H9 (cell line): ENCODE measurements at regions not wholly inside any gene's neighbourhood (a gene's known extent, or its start where the extent isn't known, plus 50 kb on each side); places are given as distances from the start of the nearest gene placed in this dataset.
"Not testable (repeated sequence)": the region's sequence is repeated elsewhere in the genome, so short reads cannot be mapped to it uniquely, and the experiment has no call there.

ENCODE experiments used
- DNase-seq: peaks from one replicate; pipeline ENCODE4 v3.0.0-alpha.2; 2017
- H2AFZ ChIP-seq: one replicate; pipeline ENCODE4 v1.6.1; 2013; ENCODE audit warnings: mild to moderate bottlenecking, low read length, control low read depth, moderate library complexity
- H2AK5ac ChIP-seq: 2 replicates; pipeline ENCODE4 v1.6.1; 2013; ENCODE audit warnings: low read length, control low read depth, mixed read lengths; ENCODE audit not compliant: insufficient read length
- H2BK120ac ChIP-seq: one replicate; pipeline ENCODE4 v1.6.1; 2013; ENCODE audit warnings: low read depth, mild to moderate bottlenecking, low read length, control low read depth, inconsistent platforms; ENCODE audit not compliant: poor library complexity, severe bottlenecking
- H2BK12ac ChIP-seq: 2 replicates; pipeline ENCODE4 v1.6.1; 2013; ENCODE audit warnings: low read length, control low read depth, mixed read lengths, low read depth; ENCODE audit not compliant: insufficient read length
- H2BK15ac ChIP-seq: 2 replicates; pipeline ENCODE4 v1.6.1; 2013; ENCODE audit warnings: low read depth, low read length, control low read depth
- H2BK20ac ChIP-seq: one replicate; pipeline ENCODE4 v1.6.1; 2013; ENCODE audit warnings: low read depth, mild to moderate bottlenecking, low read length, control low read depth, inconsistent platforms; ENCODE audit not compliant: poor library complexity, severe bottlenecking
- H2BK5ac ChIP-seq: 2 replicates; pipeline ENCODE4 v1.6.1; 2013; ENCODE audit warnings: low read length, control low read depth, mixed read lengths; ENCODE audit not compliant: insufficient read length
- H3K14ac ChIP-seq: 2 replicates; pipeline ENCODE4 v1.6.1; 2013; ENCODE audit warnings: low read length, control low read depth; ENCODE audit not compliant: insufficient read depth
- H3K18ac ChIP-seq: 2 replicates; pipeline ENCODE4 v1.6.1; 2013; ENCODE audit warnings: low read depth, mild to moderate bottlenecking, mixed read lengths, low read length, control low read depth; ENCODE audit not compliant: insufficient read length
- H3K23ac ChIP-seq: 2 replicates; pipeline ENCODE4 v1.6.1; 2013; ENCODE audit warnings: low read length, control low read depth, mixed read lengths, low read depth; ENCODE audit not compliant: insufficient read length
- H3K23me2 ChIP-seq: 2 replicates; pipeline ENCODE4 v1.6.1; 2013; ENCODE audit warnings: low read depth, mild to moderate bottlenecking, mixed read lengths, low read length, control low read depth; ENCODE audit not compliant: insufficient read length, poor library complexity, severe bottlenecking
- H3K27ac ChIP-seq: 2 replicates; pipeline ENCODE4 v1.5.1; 2013; ENCODE audit warnings: low read length, control low read depth, mixed read lengths, low read depth; ENCODE audit not compliant: insufficient read length
- H3K27me3 ChIP-seq: 2 replicates; pipeline ENCODE4 v1.6.1; 2013; ENCODE audit warnings: low read length, control low read depth, inconsistent platforms; ENCODE audit not compliant: insufficient read depth
- H3K4ac ChIP-seq: 2 replicates; pipeline ENCODE4 v1.6.1; 2013; ENCODE audit warnings: low read depth, mild to moderate bottlenecking, control low read depth, inconsistent platforms, low read length, moderate library complexity
- H3K4me1 ChIP-seq: 2 replicates; pipeline ENCODE4 v1.6.1; 2013; ENCODE audit warnings: low read length, control low read depth, inconsistent platforms; ENCODE audit not compliant: insufficient read depth
- H3K4me2 ChIP-seq: 2 replicates; pipeline ENCODE4 v1.6.1; 2013; ENCODE audit warnings: low read length, control low read depth, mixed read lengths; ENCODE audit not compliant: insufficient read length, insufficient read depth
- H3K56ac ChIP-seq: 2 replicates; pipeline ENCODE4 v1.6.1; 2013; ENCODE audit warnings: low read depth, mild to moderate bottlenecking, mixed read lengths, low read length, control low read depth; ENCODE audit not compliant: insufficient read length
- H3K79me1 ChIP-seq: 2 replicates; pipeline ENCODE4 v1.6.1; 2013; ENCODE audit warnings: low read depth, mild to moderate bottlenecking, moderate library complexity, low read length, control low read depth, inconsistent platforms; ENCODE audit not compliant: insufficient read depth, poor library complexity, severe bottlenecking
- H3K79me2 ChIP-seq: 2 replicates; pipeline ENCODE4 v1.6.1; 2013; ENCODE audit warnings: low read length, control low read depth, inconsistent platforms; ENCODE audit not compliant: insufficient read depth
- H3K9ac ChIP-seq: 2 replicates; pipeline ENCODE4 v1.6.1; 2013; ENCODE audit warnings: low read length, control low read depth, mixed read lengths; ENCODE audit not compliant: insufficient read length; ENCODE audit errors: extremely low read depth
- H3K9me3 ChIP-seq: one replicate; pipeline ENCODE4 v1.6.1; 2013; ENCODE audit warnings: low read depth, low read length, inconsistent platforms; ENCODE audit not compliant: control insufficient read depth
- H3T11ph ChIP-seq: one replicate; pipeline ENCODE4 v1.6.1; 2013; ENCODE audit warnings: mild to moderate bottlenecking, low read length, control low read depth, inconsistent platforms
- H4K20me1 ChIP-seq: one replicate; pipeline ENCODE4 v1.6.1; 2013; ENCODE audit not compliant: control insufficient read depth, insufficient read length, insufficient read depth
- H4K5ac ChIP-seq: 2 replicates; pipeline ENCODE4 v1.6.1; 2013; ENCODE audit warnings: low read depth, mild to moderate bottlenecking, mixed read lengths, low read length, control low read depth; ENCODE audit not compliant: insufficient read length
- H4K8ac ChIP-seq: replicated peaks from 2 replicates; pipeline ENCODE4 v1.6.1; 2013; ENCODE audit warnings: low read length, control low read depth, mixed read lengths, low read depth; ENCODE audit not compliant: insufficient read length
- H4K91ac ChIP-seq: 2 replicates; pipeline ENCODE4 v1.6.1; 2013; ENCODE audit warnings: low read depth, mild to moderate bottlenecking, moderate library complexity, mixed read lengths, low read length, control low read depth; ENCODE audit not compliant: insufficient read length
- H3K27ac Mint-ChIP-seq, 3 experiments: 2 replicates in 2 of 3; 3 replicates in 1 of 3; pipeline ENCODE4 v1.8.0; 2020 to 2021; ENCODE audit warnings: mixed read lengths in 3 of 3, mild to moderate bottlenecking in 1 of 3, moderate library complexity in 1 of 3
- H3K27me3 Mint-ChIP-seq: 2 replicates; pipeline ENCODE4 v1.8.0; 2021; ENCODE audit warnings: low read depth, mild to moderate bottlenecking, moderate library complexity, mixed read lengths
- H3K36me3 Mint-ChIP-seq, 3 experiments: 2 replicates in 2 of 3; 3 replicates in 1 of 3; pipeline ENCODE4 v1.8.0; 2020 to 2021; ENCODE audit warnings: low read depth in 3 of 3, mixed read lengths in 3 of 3; ENCODE audit not compliant: insufficient read depth in 1 of 3
- H3K4me1 Mint-ChIP-seq, 2 experiments: 2 replicates each; pipeline ENCODE4 v1.8.0; 2020; ENCODE audit warnings: mixed read lengths in 2 of 2
- H3K4me3 Mint-ChIP-seq, 2 experiments: 2 replicates in 1 of 2; 3 replicates in 1 of 2; pipeline ENCODE4 v1.8.0; 2020 to 2021; ENCODE audit warnings: mild to moderate bottlenecking in 2 of 2, mixed read lengths in 2 of 2, moderate library complexity in 1 of 2
- H3K9me3 Mint-ChIP-seq, 2 experiments: 2 replicates in 1 of 2; 3 replicates in 1 of 2; pipeline ENCODE4 v1.8.0; 2020; ENCODE audit warnings: mild to moderate bottlenecking in 2 of 2, mixed read lengths in 2 of 2, moderate library complexity in 1 of 2
- WGBS: extraction: QIAGEN DNeasy Blood & Tissue Kit; methylation state at CpG from one replicate; pipeline ENCODE4 v1.1.7; 2013; ENCODE audit warnings: missing lambda C conversion rate, low lambda C conversion rate, mixed read lengths; ENCODE audit not compliant: insufficient read length; ENCODE audit errors: extremely low coverage; 5-methylcytosine and 5-hydroxymethylcytosine counted together

DNA sequence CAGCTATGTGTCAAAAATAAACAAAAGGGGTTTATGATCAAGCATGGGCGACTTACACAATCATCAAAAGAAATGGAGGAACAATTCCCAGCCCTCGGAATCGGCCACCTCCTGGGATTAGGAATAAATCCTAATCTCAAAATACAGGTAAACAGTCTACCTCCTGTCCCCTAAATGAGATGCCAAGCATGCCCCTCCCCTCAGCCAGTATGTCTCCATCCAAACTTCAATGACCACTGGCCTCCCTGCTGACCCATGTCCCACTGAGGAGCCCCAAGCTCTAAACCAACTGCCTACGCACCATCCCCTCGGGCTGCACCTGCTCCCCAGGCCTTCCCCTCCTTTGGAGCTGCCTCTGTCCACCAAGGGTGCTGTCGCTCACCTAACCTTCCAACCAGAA is 1069.3 kb downstream of the RPIA start:
- H3K27me3 ChIP-seq, H2BK12ac ChIP-seq, H4K8ac ChIP-seq, H3K9ac ChIP-seq, H3T11ph ChIP-seq, H3K4ac ChIP-seq, H3K27ac ChIP-seq, H3K18ac ChIP-seq, H4K91ac ChIP-seq, H2AK5ac ChIP-seq, H2BK120ac ChIP-seq, H3K4me1 ChIP-seq, H2BK20ac ChIP-seq, H3K27ac Mint-ChIP-seq, H3K14ac ChIP-seq, H3K56ac ChIP-seq, H4K20me1 ChIP-seq, H3K27me3 Mint-ChIP-seq, H3K23me2 ChIP-seq, H2AFZ ChIP-seq, DNase-seq, H3K79me1 ChIP-seq, H2BK5ac ChIP-seq, H2BK15ac ChIP-seq, H4K5ac ChIP-seq, H3K23ac ChIP-seq, H3K4me3 Mint-ChIP-seq, H3K4me2 ChIP-seq, H3K79me2 ChIP-seq, H3K4me1 Mint-ChIP-seq: not testable (repeated sequence)
- peaks cover 88% of the 10 kb centered on the region for H3K9me3 ChIP-seq
- WGBS = no CpG with 5 or more reads among the region's 6 CpGs
- Mint-ChIP-seq H3K9me3 (peaks cover 96 to 100% of the 10 kb centered on the region in 2 experiments), H3K36me3 (peaks cover 42 to 56% (median 54%) of the 10 kb centered on the region in 3 experiments)

DNA sequence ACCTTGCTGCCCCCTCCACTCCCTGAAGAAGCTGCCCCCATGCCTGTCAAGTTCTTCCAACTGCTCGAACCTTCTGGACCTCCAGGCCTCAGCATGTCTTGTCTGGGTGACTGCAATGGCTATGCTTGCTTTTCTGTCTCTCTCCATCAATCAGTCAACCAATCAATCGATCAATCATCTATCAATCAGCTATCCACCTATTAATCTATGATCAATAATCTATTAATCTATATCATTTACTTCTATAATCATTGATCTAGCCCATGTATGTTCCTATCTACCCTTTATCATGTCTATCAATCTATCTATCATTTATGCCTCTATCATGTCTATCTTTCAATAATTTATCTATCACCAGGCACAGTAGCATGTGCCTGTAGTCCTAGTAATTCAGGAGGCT is 1069.7 kb downstream of the RPIA start:
- not testable (repeated sequence) for H3K27ac Mint-ChIP-seq, H2BK12ac ChIP-seq, H4K8ac ChIP-seq, H3K18ac ChIP-seq, H4K20me1 ChIP-seq, H2AK5ac ChIP-seq, H3K79me2 ChIP-seq, H3K23ac ChIP-seq, H3K4me1 ChIP-seq, H3K4me1 Mint-ChIP-seq, H3K9ac ChIP-seq, H3K27ac ChIP-seq, H3K14ac ChIP-seq, H3K23me2 ChIP-seq, H2BK5ac ChIP-seq, H2BK120ac ChIP-seq, H2AFZ ChIP-seq, H3K27me3 Mint-ChIP-seq, H3K4me3 Mint-ChIP-seq, H2BK15ac ChIP-seq, H2BK20ac ChIP-seq, H3K56ac ChIP-seq, H4K91ac ChIP-seq, H3K79me1 ChIP-seq, H3K4me2 ChIP-seq, H4K5ac ChIP-seq, DNase-seq, H3T11ph ChIP-seq, H3K4ac ChIP-seq, H3K27me3 ChIP-seq
- WGBS = no CpG with 5 or more reads among the region's 2 CpGs
- H3K9me3 Mint-ChIP-seq = peaks cover 96 to 100% of the 10 kb centered on the region in 2 experiments
- H3K36me3 Mint-ChIP-seq = peaks cover 40 to 55% (median 53%) of the 10 kb centered on the region in 3 experiments
- peaks cover 89% of the 10 kb centered on the region for H3K9me3 ChIP-seq
